GM23338 (cell line): ENCODE measurements at regions not wholly inside any gene's neighbourhood (a gene's known extent, or its start where the extent isn't known, plus 50 kb on each side); places are given as distances from the start of the nearest gene placed in this dataset.

Source experiments
- ATAC-seq: fragments of 200-7000 bp; cut with Tn5 transposase; 3 replicates; pipeline ENCODE4 v1.9.1; 2020
- DNase-seq: peaks from one replicate; pipeline ENCODE4 v3.0.0-alpha.2; 2015; ENCODE audit warnings: low spot score
- H2AFZ ChIP-seq: fragments of 200-600 bp; sonication (generic); 2 replicates; pipeline ENCODE4 v1.8.0; 2016; ENCODE audit warnings: antibody characterized with exemption, mild to moderate bottlenecking, moderate library complexity
- H3F3A ChIP-seq: fragments of 200-600 bp; sonication (generic); replicated peaks from 2 replicates; pipeline ENCODE4 v1.8.0; 2017; ENCODE audit warnings: antibody characterized with exemption, mixed run types, low read depth
- H3K27ac ChIP-seq: fragments of 200-600 bp; sonication (generic); 2 replicates; pipeline ENCODE4 v1.6.1; 2016; ENCODE audit warnings: low read depth
- H3K27me3 ChIP-seq: fragments of 200-600 bp; sonication (generic); 2 replicates; pipeline ENCODE4 v1.8.0; 2016; ENCODE audit warnings: mild to moderate bottlenecking, mixed run types, moderate library complexity; ENCODE audit not compliant: insufficient read depth
- H3K36me3 ChIP-seq: fragments of 200-600 bp; sonication (generic); 2 replicates; pipeline ENCODE4 v1.8.0; 2016; ENCODE audit warnings: mild to moderate bottlenecking; ENCODE audit not compliant: insufficient read depth
- H3K4me1 ChIP-seq: fragments of 200-600 bp; sonication (generic); 2 replicates; pipeline ENCODE4 v1.8.0; 2016; ENCODE audit warnings: mild to moderate bottlenecking, moderate library complexity; ENCODE audit not compliant: insufficient read depth
- H3K4me2 ChIP-seq: fragments of 200-600 bp; sonication (generic); 2 replicates; pipeline ENCODE4 v1.7.1; 2017; ENCODE audit warnings: mixed run types
- H3K4me3 ChIP-seq: fragments of 200-600 bp; sonication (generic); 2 replicates; pipeline ENCODE4 v1.6.1; 2016; ENCODE audit warnings: mixed run types
- H3K79me2 ChIP-seq: fragments of 200-600 bp; sonication (generic); replicated peaks from 2 replicates; pipeline ENCODE4 v1.8.0; 2017; ENCODE audit warnings: mild to moderate bottlenecking; ENCODE audit not compliant: insufficient read depth
- H3K9me2 ChIP-seq: fragments of 200-600 bp; sonication (generic); 2 replicates; pipeline ENCODE4 v1.8.0; 2017; ENCODE audit not compliant: insufficient read depth
- H4K20me1 ChIP-seq: fragments of 200-600 bp; sonication (generic); replicated peaks from 2 replicates; pipeline ENCODE4 v1.8.0; 2017; ENCODE audit warnings: mild to moderate bottlenecking; ENCODE audit not compliant: insufficient read depth
- H3K27ac Mint-ChIP-seq: 2 replicates; pipeline ENCODE4 v1.8.0; 2020; ENCODE audit warnings: inconsistent platforms, mild to moderate bottlenecking, moderate library complexity, mixed read lengths
- H3K27me3 Mint-ChIP-seq: 3 replicates; pipeline ENCODE4 v1.8.0; 2022; ENCODE audit warnings: low read depth, mild to moderate bottlenecking, moderate library complexity, mixed read lengths, inconsistent platforms; ENCODE audit not compliant: insufficient read depth, poor library complexity
- H3K36me3 Mint-ChIP-seq: 3 replicates; pipeline ENCODE4 v1.8.0; 2021; ENCODE audit warnings: low read depth, mild to moderate bottlenecking, inconsistent platforms, moderate library complexity, mixed read lengths
- H3K4me1 Mint-ChIP-seq: 3 replicates; pipeline ENCODE4 v1.8.0; 2020; ENCODE audit warnings: mild to moderate bottlenecking, inconsistent platforms, mixed read lengths
- H3K4me3 Mint-ChIP-seq: 3 replicates; pipeline ENCODE4 v1.8.0; 2021; ENCODE audit warnings: moderate library complexity, mild to moderate bottlenecking, inconsistent platforms, mixed read lengths
- H3K9me3 Mint-ChIP-seq: 3 replicates; pipeline ENCODE4 v1.8.0; 2020; ENCODE audit warnings: moderate library complexity, mild to moderate bottlenecking, inconsistent platforms, mixed read lengths
- CREB1 ChIP-seq: fragments of 250-450 bp; sonication (Bioruptor Pico); IDR thresholded peaks from 2 replicates; pipeline ENCODE4 v1.5.0; 2020; ENCODE audit warnings: low read depth, mild to moderate bottlenecking, moderate library complexity
- CTCF ChIP-seq, 2 experiments: fragments of 200-600 bp in 1 of 2; sonication (generic) in 1 of 2; conservative IDR thresholded peaks; 2 replicates each; pipeline versions ENCODE4 v1.5.1 to v1.6.1; 2016 to 2017; ENCODE audit warnings: antibody characterized with exemption in 2 of 2, low read depth in 2 of 2, mild to moderate bottlenecking in 2 of 2, moderate library complexity in 1 of 2
- ETS1 ChIP-seq: IDR thresholded peaks from 2 replicates; pipeline ENCODE4 v1.6.1; 2016; ENCODE audit warnings: antibody characterized with exemption
- EZH2 ChIP-seq: fragments of 200-600 bp; sonication (generic); IDR thresholded peaks from one replicate; pipeline ENCODE4 v1.8.0; 2017; ENCODE audit warnings: antibody characterized with exemption, mild to moderate bottlenecking, low read depth; ENCODE audit not compliant: unreplicated experiment
- EZH2phosphoT487 ChIP-seq: fragments of 200-600 bp; sonication (generic); IDR thresholded peaks from one replicate; pipeline ENCODE4 v1.8.1; 2018; ENCODE audit warnings: antibody characterized with exemption; ENCODE audit not compliant: unreplicated experiment
- JUNB ChIP-seq: IDR thresholded peaks from one replicate; pipeline ENCODE4 v1.6.1; 2016; ENCODE audit warnings: antibody characterized with exemption; ENCODE audit not compliant: unreplicated experiment
- NANOG ChIP-seq: IDR thresholded peaks from 2 replicates; pipeline ENCODE4 v1.6.1; 2016; ENCODE audit warnings: antibody characterized with exemption, borderline replicate concordance
- POLR2AphosphoS5 ChIP-seq: IDR thresholded peaks from 2 replicates; pipeline ENCODE4 v1.6.1; 2016; ENCODE audit warnings: antibody characterized with exemption, low read depth
- REST ChIP-seq: IDR thresholded peaks from one replicate; pipeline ENCODE4 v1.6.1; 2018; ENCODE audit warnings: antibody characterized with exemption; ENCODE audit not compliant: unreplicated experiment
- STAT1 ChIP-seq: IDR thresholded peaks from one replicate; pipeline ENCODE4 v1.6.1; 2016; ENCODE audit warnings: antibody characterized with exemption; ENCODE audit not compliant: unreplicated experiment
- ZNF114 ChIP-seq: fragments of 250-450 bp; sonication (Bioruptor Pico); IDR thresholded peaks from 2 replicates; pipeline ENCODE4 v1.5.0; 2020; ENCODE audit warnings: mild to moderate bottlenecking, moderate library complexity
- ZNF331 ChIP-seq: fragments of 250-450 bp; sonication (Bioruptor Pico); IDR thresholded peaks from 2 replicates; pipeline ENCODE4 v1.5.0; 2020; ENCODE audit warnings: low read depth, mild to moderate bottlenecking, moderate library complexity
- ZNF462 ChIP-seq: fragments of 250-450 bp; sonication (Bioruptor Pico); IDR thresholded peaks from 2 replicates; pipeline ENCODE4 v1.5.0; 2020; ENCODE audit warnings: mild to moderate bottlenecking, moderate library complexity

GRCh38 chr2:16181062-16181740 lies 240.9 kb downstream of the MYCN start:
- 0 out of 2 replicates have a peak overlapping the region, but pooled peaks have one; percentile 66 for H2AFZ ChIP-seq
- H3K27me3 ChIP-seq, result no peaks in the 10 kb centered on the region
- Mint-ChIP-seq H3K36me3 (no peaks in the 10 kb centered on the region; the same call in 2 of the 3 replicates), H3K27ac (no peak overlapping the region), H3K9me3 (no peaks in the 10 kb centered on the region), H3K4me3 (no peak overlapping the region), H3K4me1 (peaks cover 23% of the 10 kb centered on the region), H3K27me3 (peaks cover 6% of the 10 kb centered on the region)
- no peak overlapping the region for H3K4me3 ChIP-seq
- no peaks in the 10 kb centered on the region for H4K20me1 ChIP-seq
- peaks cover 5% of the 10 kb centered on the region for H3K4me1 ChIP-seq
- no peak overlapping the region for H3K27ac ChIP-seq
- H3K9me2 ChIP-seq, result 0 out of 2 replicates have a peak, but pooled peaks cover 6% of the 10 kb centered on the region
- DNase-seq (no peak), ATAC-seq (no peak)
- H3K4me2 ChIP-seq, result no peak overlapping the region
- TF ChIP-seq ZNF331 (no peak), ETS1 (no peak), NANOG (no peak), EZH2 (no peak), EZH2phosphoT487 (no peak), ZNF114 (no peak), ZNF462 (no peak), STAT1 (no peak), CREB1 (CRISPR knock-in tag) (no peak), POLR2AphosphoS5 (no peak), JUNB (no peak), CTCF (conservative IDR thresholded peaks at IDR 0.05; ENCODE audit: low read depth in 2 of 2) (no peak), REST (no peak)
- no peaks in the 10 kb centered on the region for H3K79me2 ChIP-seq
- no peaks in the 10 kb centered on the region for H3K36me3 ChIP-seq
- H3F3A ChIP-seq, result no peaks in the 10 kb centered on the region
